ENCODE measurements at regions not wholly inside any gene's neighbourhood (a gene's known extent, or its start where the extent isn't known, plus 50 kb on each side); places are given as distances from the start of the nearest gene placed in this dataset.
A peak's percentile ranks its signal among the peaks of the same experiment; 100 is the strongest.
"Not testable (repeated sequence)": the region's sequence is repeated elsewhere in the genome, so short reads cannot be mapped to it uniquely, and the experiment has no call there.

DNA sequence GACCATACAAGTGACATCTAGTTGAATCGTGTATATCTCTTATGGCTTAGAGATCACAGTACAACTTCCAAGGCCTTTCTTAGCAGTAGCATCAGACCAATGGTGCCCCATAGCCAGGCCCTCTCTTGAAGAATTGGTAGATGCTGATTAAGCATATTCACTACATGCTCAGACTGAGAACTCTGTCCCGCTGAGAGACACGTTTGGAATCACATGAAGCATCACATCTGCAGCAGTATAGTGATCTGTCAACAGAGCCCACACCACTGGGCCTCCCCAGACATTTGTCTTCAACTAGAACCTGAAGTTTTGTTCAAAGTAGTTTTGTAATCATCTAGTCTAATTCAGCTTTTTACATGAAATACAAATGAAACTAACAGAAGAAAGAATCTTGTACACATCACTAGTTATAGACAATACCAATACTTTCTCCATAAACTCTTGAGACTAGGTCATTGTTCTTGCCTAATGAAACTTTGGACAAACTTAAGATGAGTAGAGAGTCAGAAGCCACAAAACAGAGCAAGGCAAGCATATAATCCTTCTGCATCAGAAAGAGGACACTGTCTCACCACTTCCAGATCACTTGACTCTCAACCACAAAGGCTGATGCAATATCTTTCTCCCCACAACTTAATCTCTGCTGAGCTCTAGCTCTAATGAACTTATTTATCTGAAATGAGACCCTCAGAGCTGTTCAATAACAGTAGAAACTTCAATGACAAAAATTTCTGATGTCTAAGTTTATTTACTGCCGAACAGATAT, 182.7 kb downstream of the TBX18 start:
- peak; percentile 20 for DNase-seq (ENCODE audit: low spot score)

DNA sequence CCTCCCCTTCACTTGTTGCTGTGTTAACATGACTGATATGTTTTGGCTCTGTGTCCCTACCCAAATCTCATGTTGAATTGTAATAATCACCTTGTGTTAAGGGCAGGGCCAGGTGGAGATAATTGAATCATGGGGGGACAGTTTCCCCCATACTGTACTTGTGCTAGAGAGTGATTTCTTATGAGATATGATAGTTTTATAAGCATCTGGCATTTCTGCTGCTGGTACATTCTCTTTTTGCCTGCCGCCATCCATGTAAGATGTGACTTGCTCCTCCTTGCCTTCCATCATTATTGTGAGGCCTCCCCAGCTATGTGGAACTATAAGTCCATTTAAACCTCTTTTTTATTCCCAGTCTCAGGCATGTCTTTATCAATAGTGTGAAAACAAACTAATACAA, 185.0 kb downstream of the TBX18 start:
- no peak for DNase-seq (ENCODE audit: low spot score)

DNA sequence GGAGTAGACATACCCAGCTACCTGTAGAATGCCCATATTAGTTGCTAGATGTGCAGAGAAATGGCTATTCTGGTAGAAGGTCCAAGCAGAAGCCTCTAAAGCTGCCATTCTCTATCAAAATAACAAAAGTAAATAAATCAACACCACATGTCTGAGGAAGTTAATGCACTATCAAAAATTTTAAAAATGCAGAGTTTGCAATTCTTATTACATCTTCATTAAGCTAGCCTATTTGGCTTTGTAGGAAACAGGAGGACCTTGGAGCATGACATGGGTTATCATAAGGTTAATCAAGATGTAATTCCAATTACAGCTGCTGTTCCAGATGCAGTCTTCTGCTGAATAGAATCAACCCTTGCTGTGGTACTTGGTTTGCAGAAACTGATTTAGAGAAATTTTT, 188.4 kb downstream of the TBX18 start:
- DNase-seq (ENCODE audit: low spot score), result no peak

DNA sequence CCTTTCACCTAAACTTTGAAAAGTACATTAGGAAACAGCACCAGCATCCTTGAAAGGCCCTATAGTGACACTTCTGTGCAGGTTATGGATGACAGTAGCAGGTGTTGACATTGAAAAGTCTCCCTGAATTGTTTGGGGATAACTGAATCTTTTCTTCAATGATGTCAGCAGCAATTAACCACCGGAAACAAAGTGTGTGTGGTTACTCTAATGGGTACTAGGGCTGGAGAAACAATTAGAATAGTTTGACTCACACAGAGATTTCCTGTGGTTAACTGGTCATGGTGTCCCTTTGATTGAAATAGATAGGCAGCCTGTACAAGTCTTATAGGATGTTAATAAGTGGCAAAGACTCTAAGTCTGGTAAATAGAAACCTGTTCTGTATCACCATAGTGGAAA, 189.1 kb downstream of the TBX18 start:
- peak; percentile 86 for DNase-seq (ENCODE audit: low spot score)

DNA sequence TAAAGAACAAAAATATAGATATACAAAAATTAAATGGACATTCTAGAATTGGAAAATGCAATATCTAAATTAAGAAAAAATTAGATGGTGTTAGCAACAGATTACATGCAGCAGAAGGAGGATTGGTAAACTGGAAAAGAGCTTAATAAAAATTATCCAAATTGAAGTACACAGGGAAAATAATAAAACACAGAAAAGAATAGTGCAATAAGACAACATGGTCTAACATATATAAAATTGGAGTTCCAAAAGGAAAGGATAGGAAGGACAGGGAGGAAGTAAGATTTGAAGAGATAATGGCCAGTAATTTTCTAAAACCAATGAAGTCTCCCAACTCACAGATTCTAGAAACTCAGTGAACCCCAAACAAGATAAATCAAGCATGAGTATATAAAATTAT, 194.5 kb downstream of the TBX18 start:
- DNase-seq (ENCODE audit: low spot score), result no peak

DNA sequence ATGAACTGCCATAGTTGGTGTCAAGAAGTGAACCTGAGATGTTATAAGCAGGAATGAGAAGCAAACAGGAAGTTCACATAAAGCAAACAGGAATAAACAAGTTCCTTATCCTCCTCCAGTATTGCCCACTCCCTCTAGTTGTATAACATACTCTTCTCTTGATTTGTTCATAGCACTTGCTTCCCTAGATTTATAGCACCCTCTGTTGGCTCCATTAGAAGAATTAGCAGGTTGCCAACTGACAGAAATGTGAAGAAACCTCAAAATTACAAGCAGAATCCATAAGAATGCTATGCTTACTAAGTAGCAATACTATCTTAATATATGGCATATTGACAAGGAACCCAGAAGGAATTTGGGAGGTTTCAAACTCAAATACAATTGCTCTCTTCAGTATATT, 195.4 kb downstream of the TBX18 start:
- DNase-seq (ENCODE audit: low spot score), result peak; percentile 28

DNA sequence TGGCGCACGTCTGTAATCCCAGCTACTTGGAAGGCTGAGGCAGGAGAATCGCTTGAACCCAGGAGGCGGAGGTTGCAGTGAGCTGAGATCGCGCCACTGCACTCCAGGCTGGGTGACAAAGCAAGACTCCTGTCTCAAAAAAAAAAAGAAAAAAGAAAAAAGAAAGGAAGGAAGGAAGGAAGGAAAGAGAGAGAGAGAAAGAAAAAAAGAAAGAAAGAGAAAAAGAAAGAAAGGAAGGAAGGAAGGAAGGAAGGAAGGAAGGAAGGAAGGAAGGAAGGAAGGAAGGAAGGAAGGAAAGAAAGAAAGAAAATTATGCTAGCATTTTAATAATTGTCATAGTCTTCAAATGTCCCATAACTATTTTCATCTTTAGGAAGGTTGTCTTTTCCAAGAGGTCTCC, 198.7 kb downstream of the TBX18 start:
- DNase-seq (ENCODE audit: low spot score), result not testable (repeated sequence)

DNA sequence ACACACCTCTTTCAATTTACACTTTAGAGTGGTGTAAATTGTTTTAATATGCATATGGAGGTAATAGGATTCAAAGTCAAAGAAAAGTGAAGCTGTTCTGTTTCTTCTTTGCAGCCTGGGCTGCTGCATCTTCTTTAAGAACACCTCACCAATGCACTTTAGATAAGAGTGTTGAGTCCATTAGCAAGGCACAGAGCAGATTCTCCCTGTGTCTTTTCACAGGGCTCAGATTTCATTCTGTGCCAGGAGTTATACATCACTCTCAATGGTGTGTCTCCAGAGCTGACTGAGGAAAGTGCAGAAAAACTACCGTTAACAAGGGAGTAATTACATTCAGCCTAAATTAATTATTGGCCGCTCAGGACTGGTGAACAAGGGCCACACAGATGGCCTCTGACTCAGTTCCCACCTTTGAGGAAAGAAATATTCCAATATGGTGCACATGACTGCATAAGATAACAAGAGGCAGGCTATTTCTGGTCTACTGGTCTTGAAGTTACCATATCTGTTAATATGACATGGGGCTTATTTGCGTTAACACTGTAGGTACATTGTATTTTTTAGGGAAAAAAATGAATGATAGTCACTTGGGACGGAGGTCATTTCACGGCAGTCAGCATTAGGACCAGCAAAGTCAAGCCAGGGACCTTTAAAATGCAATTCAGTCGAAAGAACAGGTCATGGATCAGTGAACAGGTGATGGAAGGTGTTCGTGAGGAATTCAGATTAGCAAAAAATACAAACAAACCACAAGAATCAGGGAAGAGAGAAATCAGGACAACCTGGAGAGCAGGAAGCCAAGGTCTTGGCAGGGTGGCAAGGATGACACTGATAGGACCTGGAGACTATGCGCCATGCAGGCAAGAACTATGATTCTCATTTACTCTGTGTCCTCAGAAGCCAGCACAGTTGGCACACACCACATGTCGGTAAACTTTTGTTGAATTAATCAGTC, 203.7 kb downstream of the TBX18 start:
- DNase-seq (ENCODE audit: low spot score), result no peak

DNA sequence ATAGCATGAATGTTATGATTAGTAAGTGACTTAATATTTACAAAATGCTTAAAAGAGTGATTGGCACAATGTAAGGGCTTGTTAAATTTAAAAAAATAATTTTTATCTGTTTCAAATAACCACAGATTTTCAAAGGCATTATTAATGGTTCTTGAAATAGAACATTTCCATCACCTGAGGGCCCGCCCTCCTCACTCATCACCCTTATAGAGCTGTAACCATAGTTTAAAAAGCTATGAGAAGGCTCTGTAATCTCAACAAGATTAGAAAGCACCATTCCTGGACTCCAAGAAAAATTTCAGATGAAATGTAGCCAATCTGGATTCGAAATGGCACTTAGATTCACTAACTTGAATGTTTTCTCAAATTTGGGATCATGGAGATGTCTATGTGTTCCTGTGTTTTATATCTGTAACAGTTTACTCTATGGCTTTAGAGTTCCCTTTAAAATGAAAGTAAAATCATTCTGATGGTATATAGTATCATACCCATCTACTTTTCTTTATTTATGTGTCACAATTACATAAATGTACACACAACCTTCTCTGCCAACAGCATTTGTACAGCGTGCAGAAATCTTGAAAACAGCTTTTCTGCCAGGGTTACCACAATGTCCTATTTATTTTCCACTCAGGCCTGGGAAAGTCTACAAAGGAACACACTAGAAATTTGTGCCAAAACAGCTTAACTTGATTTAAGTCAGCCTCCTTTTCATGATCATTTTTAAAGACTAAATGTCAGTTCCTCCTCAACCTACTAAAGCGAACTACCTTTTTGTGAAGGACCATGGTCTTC, 207.7 kb downstream of the TBX18 start:
- DNase-seq (ENCODE audit: low spot score), result no peak

DNA sequence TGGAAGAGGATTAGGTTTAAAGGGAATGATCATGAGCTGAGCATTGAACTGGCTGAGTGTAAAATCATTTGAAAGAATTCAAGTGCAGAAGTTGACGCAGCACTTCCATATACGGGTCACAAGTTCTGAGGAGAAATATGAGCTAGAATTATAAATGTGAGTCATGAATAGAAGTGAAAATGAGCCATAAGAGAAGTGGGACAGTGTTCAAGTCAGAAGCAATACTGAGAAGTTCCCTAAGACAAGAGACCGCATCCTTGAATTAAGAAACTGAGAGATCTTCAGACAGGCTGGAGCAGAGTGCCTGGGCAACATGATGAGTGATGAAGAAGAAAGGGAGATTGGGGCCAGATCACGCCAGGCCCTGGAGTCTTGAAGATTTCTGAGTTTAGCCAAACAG, 209.7 kb downstream of the TBX18 start:
- DNase-seq (ENCODE audit: low spot score), result no peak

DNA sequence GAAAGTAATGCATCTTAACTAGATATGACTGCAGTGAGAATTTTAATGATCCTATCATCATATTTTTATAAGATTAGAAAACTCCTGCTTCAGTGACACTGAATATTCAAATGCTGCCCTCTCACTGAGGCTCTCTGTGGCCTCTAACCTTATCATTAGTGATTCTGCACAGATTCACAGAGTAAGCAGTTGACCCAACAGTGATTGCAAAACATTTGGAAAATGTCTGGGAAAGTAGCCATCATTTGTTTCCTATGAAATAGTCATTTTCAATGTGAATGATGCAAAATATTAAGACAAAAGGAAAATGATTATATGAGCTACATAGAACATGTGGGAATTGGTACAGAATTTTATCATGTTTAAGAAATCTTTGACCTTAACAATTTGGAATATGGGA, 210.3 kb downstream of the TBX18 start:
- DNase-seq (ENCODE audit: low spot score), result no peak

DNA sequence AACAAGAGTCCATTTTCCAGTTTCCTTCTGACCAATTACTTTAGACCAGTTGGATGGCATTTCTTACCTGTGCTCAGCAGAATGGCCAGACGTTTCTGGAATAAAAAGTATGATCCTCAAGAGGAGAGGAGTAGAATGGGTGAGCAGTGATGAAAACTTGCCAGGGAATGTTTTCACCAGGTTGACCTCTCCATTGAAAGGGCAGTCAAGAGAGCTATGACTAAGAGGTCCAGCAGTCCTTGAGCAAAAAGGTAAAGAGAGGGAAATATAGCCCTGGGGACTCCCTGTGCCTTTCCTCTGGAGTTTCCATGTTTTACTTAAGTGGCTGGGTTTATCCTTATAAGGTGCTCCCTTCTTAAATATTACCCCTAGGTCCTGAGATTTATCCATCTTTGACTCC, 210.9 kb downstream of the TBX18 start:
- no peak for DNase-seq (ENCODE audit: low spot score)

DNA sequence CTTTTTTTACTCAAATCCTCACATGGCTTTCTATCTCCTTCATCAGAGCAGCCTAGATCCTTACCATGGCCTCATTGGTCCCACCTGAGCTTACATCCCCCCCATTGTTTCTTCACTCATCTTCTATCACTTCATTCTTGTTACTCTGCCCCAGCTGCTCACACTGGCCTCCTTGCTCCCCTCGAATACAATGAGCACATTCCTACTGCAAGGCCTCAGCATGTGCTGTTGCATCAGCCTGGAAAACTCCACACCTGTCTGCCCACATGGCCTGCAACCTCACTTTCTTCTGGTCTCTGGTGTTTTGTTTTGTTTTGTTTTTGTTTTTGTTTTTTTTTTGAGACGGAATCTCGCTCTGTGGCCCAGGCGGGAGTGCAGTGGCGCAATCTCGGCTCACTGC, 212.6 kb downstream of the TBX18 start:
- no peak for DNase-seq (ENCODE audit: low spot score)

DNA sequence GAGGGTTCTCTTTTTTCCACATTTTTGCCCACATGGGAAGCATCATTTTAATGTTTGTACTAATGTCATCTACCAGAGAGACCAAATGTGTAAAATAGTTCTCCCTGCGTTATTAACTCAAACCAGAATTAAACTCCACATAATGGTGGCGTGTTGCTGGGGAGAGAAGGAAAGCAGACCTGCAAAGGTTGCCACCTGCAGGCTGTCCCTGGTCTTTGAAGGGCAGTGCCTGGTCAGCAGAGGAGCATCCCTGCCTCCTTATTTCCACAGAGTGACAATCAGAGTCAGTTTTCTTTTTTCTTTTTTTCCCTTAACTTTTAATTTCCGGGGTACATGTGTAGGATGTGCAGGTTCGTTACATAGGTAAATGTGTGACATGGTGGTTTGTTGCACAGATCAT, 214.5 kb downstream of the TBX18 start:
- DNase-seq (ENCODE audit: low spot score), result no peak

DNA sequence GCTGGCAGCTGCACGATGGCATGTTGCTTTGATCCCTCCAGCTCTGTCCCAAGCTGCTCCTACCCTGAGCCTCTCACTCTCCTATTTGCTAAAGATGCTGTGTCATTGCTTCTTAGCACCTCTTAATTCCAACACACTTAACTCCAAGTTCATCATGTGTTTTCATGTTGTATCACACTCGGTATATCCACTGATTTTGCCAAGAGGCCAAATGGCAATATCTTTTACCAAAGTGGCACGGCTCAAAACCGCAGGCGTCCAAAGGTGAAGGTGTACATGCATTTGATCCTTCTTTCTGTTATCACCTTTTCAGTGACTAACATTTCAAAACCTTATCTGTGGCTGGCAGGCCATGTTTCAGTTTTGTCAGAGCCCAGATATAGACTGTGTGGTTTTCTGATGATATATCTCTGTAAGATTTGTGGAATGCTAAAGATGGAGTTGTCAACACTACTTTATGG, 217.0 kb downstream of the TBX18 start:
- DNase-seq (ENCODE audit: low spot score), result peak; percentile 88

DNA sequence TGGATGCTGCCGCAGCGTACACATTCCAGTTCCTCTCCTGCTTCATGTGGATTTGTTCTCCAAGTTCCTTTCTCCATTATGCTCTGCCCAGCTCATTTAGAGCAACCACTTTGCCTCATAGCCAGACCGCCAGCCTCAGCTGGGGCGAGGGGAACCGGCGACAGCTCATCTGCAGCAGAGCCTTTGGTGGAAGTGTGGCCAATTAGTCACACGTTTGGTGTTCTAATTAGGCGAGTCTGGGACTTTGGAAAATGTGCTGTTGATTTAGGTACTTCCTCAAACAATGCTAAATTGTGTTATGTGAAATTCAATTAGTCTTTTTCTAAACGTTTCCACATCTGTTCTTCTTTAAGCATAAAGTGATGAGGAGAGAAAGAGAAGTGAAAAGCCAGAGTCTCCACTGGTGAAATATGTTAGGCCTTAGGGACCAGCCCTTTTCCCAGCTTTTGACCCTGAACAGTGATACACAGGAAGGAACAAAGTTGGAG, 217.9 kb downstream of the TBX18 start:
- peak; percentile 52 for DNase-seq (ENCODE audit: low spot score)

DNA sequence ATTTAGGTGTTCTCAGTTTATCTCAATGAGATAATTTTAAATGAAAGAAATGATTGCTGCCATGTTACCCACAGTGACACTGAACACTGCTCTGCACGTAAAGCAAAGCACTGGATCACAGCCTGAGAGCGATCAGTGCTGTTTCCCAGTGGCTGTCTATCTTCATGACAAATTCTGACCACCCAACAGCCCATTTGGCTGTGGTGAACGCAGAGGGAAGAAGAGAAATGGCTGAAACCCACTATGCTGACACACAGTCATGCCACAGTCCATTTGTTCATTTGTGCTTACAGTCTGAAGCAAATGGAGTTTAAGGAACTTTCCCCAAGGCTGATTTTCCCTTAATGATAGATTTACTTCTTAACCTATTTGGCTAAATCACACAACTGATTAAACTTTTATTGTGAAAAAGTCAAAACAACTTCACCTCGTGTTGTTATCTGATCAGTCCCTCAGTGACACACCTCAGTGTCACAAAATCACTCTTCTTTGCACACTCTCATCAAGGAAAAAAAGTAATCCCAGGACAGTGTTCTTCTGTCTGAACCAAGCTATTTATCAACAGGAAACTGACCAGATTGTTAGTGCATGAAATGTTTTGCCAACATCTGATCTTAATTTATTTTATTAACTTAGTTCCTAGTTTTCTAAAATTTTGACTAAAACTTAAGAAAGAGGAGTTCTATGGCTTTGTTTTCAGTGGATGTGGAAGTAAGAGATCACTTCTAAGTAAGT, 225.1 kb downstream of the TBX18 start:
- no peak for DNase-seq (ENCODE audit: low spot score)

DNA sequence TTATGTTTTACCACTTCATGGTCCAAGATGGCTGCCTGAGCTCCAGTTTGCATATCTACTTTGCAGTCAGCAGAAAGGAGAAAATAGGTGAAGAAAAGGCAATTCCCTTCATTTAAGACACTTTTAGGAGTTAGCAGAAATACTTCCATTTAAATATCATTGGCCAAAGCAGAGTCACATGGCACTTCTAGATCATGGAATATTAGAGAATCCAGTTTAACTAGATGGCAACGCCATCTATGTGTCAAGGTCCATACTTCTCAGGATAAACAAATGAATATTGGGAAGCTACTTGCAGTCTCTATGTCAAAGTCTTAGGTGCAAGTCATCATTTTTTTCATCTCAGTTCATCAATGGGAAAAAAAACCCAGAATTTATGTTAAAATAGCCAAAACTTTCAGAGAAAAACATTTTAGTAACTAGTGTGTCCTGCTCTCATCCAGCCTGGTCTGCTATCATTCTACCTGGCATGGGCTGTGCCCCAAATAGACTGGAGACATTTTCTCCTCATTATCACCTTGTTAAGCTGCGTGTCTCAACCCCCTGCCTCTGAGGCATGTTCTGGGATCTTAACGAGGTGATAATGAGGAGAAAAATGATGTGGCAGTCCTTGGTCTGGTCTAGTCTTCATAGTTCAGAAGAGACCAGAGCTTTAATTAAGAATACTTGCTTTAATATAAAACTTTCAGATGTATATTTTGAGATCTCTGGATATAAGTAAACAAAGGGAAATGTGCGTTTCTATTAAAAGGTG, 227.3 kb downstream of the TBX18 start:
- no peak for DNase-seq (ENCODE audit: low spot score)

DNA sequence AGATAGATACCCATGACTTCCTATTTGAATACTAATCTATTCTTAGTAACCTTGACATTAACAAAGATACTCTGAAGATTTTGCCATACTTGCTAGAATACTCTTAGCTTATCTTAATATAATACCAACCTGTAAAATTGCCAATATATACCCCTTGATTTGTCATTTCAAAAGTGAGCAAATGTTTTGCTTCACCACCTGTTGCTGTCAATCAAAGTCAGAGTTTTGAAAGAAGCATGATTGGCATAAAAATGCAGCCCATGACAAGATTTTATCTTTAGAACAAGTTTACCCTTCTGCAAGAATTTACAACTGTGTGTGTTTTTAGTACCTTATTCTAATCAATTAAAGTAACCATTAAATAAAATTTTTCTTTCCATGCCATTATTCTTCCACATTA, 236.2 kb downstream of the TBX18 start:
- DNase-seq (ENCODE audit: low spot score), result no peak

DNA sequence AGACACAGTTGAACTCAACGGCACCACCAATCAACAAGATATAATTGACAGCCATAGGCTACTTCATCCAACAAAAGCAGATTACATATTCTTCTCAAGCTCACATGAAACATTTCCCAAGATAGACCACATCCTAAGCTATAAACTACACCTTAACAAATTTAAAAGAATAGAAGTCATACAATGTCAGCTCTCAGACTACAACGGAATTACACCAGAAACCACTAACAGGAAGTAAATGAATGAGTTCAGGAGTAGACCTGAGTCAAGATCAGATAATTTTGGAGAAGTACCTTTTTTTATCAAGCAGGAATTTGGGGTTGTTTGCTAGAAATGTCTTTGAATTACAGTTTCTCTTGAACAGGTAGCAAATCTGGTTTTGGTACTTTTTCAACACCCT, 237.8 kb downstream of the TBX18 start:
- no peak for DNase-seq (ENCODE audit: low spot score)

DNA sequence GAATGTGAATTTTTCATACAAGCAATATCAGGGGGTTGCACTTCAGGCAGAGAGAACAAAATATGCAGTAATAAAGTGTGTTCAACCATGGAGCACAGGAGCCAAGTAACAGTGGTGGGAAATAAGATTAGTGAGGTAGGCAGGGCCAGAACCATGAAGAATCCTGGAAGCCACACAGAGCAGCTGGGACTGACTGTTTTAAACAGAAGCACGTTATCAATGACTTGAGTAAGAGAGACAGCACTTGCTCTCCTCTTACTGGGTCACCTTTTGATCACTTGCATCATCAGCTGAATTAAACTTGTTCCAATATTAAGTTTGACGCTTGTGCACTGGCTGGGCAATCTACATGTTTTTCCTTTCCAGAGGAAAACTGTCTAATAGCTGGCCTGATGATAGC, 238.5 kb downstream of the TBX18 start:
- no peak for DNase-seq (ENCODE audit: low spot score)
